KMS-11 (cell line): ENCODE measurements at regions not wholly inside any gene's neighbourhood (a gene's known extent, or its start where the extent isn't known, plus 50 kb on each side); places are given as distances from the start of the nearest gene placed in this dataset.

Experiments
- H2AFZ ChIP-seq: fragments of 200-600 bp; sonication (generic); 2 replicates; pipeline ENCODE4 v1.6.1; 2016; ENCODE audit warnings: antibody characterized with exemption, mixed run types, low read depth
- H3K27ac ChIP-seq: fragments of 200-600 bp; sonication (generic); 2 replicates; pipeline ENCODE4 v1.6.1; 2016; ENCODE audit warnings: mild to moderate bottlenecking, mixed run types
- H3K27me3 ChIP-seq: fragments of 200-600 bp; sonication (generic); 2 replicates; pipeline ENCODE4 v1.6.1; 2017; ENCODE audit warnings: mild to moderate bottlenecking, low read depth, mixed run types, moderate library complexity; ENCODE audit not compliant: insufficient read depth
- H3K36me3 ChIP-seq: fragments of 200-600 bp; sonication (generic); 2 replicates; pipeline ENCODE4 v1.6.1; 2017; ENCODE audit warnings: mild to moderate bottlenecking, mixed run types; ENCODE audit not compliant: insufficient read depth
- H3K4me1 ChIP-seq: fragments of 200-600 bp; sonication (generic); 2 replicates; pipeline ENCODE4 v1.6.1; 2016; ENCODE audit warnings: mild to moderate bottlenecking, low read depth, mixed run types; ENCODE audit not compliant: poor library complexity, severe bottlenecking
- H3K4me2 ChIP-seq: fragments of 200-600 bp; sonication (generic); 2 replicates; pipeline ENCODE4 v1.7.0; 2016; ENCODE audit warnings: mild to moderate bottlenecking, mixed run types
- H3K4me3 ChIP-seq: fragments of 200-600 bp; sonication (generic); IDR thresholded peaks from 2 replicates; pipeline ENCODE4 v1.6.1; 2017; ENCODE audit warnings: low read depth, low read length, mixed read lengths; ENCODE audit not compliant: insufficient read depth
- H3K79me2 ChIP-seq: fragments of 200-600 bp; sonication (generic); 2 replicates; pipeline ENCODE4 v1.6.1; 2016; ENCODE audit warnings: low read depth, mixed run types; ENCODE audit not compliant: insufficient read depth
- H3K9ac ChIP-seq: fragments of 200-600 bp; sonication (generic); 2 replicates; pipeline ENCODE4 v1.6.1; 2016; ENCODE audit warnings: mild to moderate bottlenecking, mixed run types
- H4K20me1 ChIP-seq: fragments of 200-600 bp; sonication (generic); 2 replicates; pipeline ENCODE4 v1.6.1; 2016; ENCODE audit warnings: mild to moderate bottlenecking, mixed run types; ENCODE audit not compliant: insufficient read depth
- TF ChIP-seq, protein P1 (sequence below): fragments of 200-600 bp; sonication (generic); conservative IDR thresholded peaks from 2 replicates; pipeline ENCODE4 v1.6.1; 2017; ENCODE audit warnings: low read depth, mild to moderate bottlenecking, antibody characterized with exemption, low read length, moderate library complexity, mixed read lengths

DNA sequence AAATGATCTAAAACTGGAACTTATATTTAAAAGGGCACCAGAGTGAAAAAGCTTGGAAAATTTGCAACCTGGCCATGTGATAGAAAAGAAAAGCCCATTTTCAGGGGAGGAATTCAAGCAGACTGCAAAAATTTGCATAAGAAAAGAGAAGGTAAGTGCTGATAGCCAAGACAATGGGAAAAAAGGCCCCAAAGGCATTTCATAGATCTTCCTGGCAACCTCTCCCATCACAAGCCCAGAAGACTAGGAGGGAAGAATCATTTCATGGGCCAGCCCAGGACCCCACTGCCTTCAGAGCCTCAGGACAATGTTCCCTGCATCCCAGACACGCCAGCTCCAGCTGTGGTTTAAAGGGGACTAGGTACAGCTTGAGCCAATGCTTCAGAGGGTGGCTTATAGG lies 887.3 kb upstream of the DIAPH2 start:
- Histone ChIP-seq H4K20me1 (no peaks in the 10 kb centered on the region), H3K4me2 (no peak overlapping the region), H3K27ac (no peak overlapping the region), H3K4me3 (no peak overlapping the region), H3K27me3 (no peaks in the 10 kb centered on the region), H3K36me3 (no peaks in the 10 kb centered on the region), H3K79me2 (no peaks in the 10 kb centered on the region), H3K9ac (no peak overlapping the region), H3K4me1 (no peaks in the 10 kb centered on the region), H2AFZ (no peak overlapping the region)
- TF ChIP-seq, protein P1, sequence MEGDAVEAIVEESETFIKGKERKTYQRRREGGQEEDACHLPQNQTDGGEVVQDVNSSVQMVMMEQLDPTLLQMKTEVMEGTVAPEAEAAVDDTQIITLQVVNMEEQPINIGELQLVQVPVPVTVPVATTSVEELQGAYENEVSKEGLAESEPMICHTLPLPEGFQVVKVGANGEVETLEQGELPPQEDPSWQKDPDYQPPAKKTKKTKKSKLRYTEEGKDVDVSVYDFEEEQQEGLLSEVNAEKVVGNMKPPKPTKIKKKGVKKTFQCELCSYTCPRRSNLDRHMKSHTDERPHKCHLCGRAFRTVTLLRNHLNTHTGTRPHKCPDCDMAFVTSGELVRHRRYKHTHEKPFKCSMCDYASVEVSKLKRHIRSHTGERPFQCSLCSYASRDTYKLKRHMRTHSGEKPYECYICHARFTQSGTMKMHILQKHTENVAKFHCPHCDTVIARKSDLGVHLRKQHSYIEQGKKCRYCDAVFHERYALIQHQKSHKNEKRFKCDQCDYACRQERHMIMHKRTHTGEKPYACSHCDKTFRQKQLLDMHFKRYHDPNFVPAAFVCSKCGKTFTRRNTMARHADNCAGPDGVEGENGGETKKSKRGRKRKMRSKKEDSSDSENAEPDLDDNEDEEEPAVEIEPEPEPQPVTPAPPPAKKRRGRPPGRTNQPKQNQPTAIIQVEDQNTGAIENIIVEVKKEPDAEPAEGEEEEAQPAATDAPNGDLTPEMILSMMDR, result no peak

GRCh38 chrX:95823796-95824195 lies 860.8 kb upstream of the DIAPH2 start:
- Histone ChIP-seq H3K36me3 (no peaks in the 10 kb centered on the region), H3K27me3 (no peaks in the 10 kb centered on the region), H2AFZ (no peak overlapping the region), H3K4me2 (no peak overlapping the region), H3K9ac (no peak overlapping the region), H4K20me1 (no peaks in the 10 kb centered on the region), H3K27ac (no peak overlapping the region), H3K79me2 (no peaks in the 10 kb centered on the region), H3K4me3 (no peak overlapping the region), H3K4me1 (no peaks in the 10 kb centered on the region)
- TF ChIP-seq, protein P1, result no peak

- Histone ChIP-seq H3K4me2 (no peak overlapping the region), H3K4me3 (no peak overlapping the region), H3K4me1 (no peaks in the 10 kb centered on the region), H3K79me2 (no peaks in the 10 kb centered on the region), H3K27ac (no peak overlapping the region), H3K36me3 (no peaks in the 10 kb centered on the region), H3K9ac (no peak overlapping the region), H4K20me1 (no peaks in the 10 kb centered on the region), H2AFZ (no peak overlapping the region), H3K27me3 (no peaks in the 10 kb centered on the region)
- TF ChIP-seq, protein P1, result no peak
These were observed 849.4 kb upstream of the DIAPH2 start for GRCh38 chrX:95835223-95835622.

GRCh38 chrX:95836517-95836916 lies 848.1 kb upstream of the DIAPH2 start:
- H3K27me3 ChIP-seq, result no peaks in the 10 kb centered on the region
- H3K4me2 ChIP-seq, result no peak overlapping the region
- H3K36me3 ChIP-seq, result no peaks in the 10 kb centered on the region
- no peaks in the 10 kb centered on the region for H3K4me1 ChIP-seq
- TF ChIP-seq, protein P1, result no peak
- no peaks in the 10 kb centered on the region for H4K20me1 ChIP-seq
- H3K27ac ChIP-seq, result no peak overlapping the region
- H3K79me2 ChIP-seq, result no peaks in the 10 kb centered on the region
- H2AFZ ChIP-seq, result no peak overlapping the region
- no peak overlapping the region for H3K9ac ChIP-seq
- no peak overlapping the region for H3K4me3 ChIP-seq
